H9 (cell line): ENCODE measurements at regions not wholly inside any gene's neighbourhood (a gene's known extent, or its start where the extent isn't known, plus 50 kb on each side); places are given as distances from the start of the nearest gene placed in this dataset.

Source experiments
- DNase-seq: peaks from one replicate; pipeline ENCODE4 v3.0.0-alpha.2; 2017
- H2AFZ ChIP-seq: one replicate; pipeline ENCODE4 v1.6.1; 2013; ENCODE audit warnings: mild to moderate bottlenecking, low read length, control low read depth, moderate library complexity
- H2AK5ac ChIP-seq: 2 replicates; pipeline ENCODE4 v1.6.1; 2013; ENCODE audit warnings: low read length, control low read depth, mixed read lengths; ENCODE audit not compliant: insufficient read length
- H2BK120ac ChIP-seq: one replicate; pipeline ENCODE4 v1.6.1; 2013; ENCODE audit warnings: low read depth, mild to moderate bottlenecking, low read length, control low read depth, inconsistent platforms; ENCODE audit not compliant: poor library complexity, severe bottlenecking
- H2BK12ac ChIP-seq: 2 replicates; pipeline ENCODE4 v1.6.1; 2013; ENCODE audit warnings: low read length, control low read depth, mixed read lengths, low read depth; ENCODE audit not compliant: insufficient read length
- H2BK15ac ChIP-seq: 2 replicates; pipeline ENCODE4 v1.6.1; 2013; ENCODE audit warnings: low read depth, low read length, control low read depth
- H2BK20ac ChIP-seq: one replicate; pipeline ENCODE4 v1.6.1; 2013; ENCODE audit warnings: low read depth, mild to moderate bottlenecking, low read length, control low read depth, inconsistent platforms; ENCODE audit not compliant: poor library complexity, severe bottlenecking
- H2BK5ac ChIP-seq: 2 replicates; pipeline ENCODE4 v1.6.1; 2013; ENCODE audit warnings: low read length, control low read depth, mixed read lengths; ENCODE audit not compliant: insufficient read length
- H3K14ac ChIP-seq: 2 replicates; pipeline ENCODE4 v1.6.1; 2013; ENCODE audit warnings: low read length, control low read depth; ENCODE audit not compliant: insufficient read depth
- H3K18ac ChIP-seq: 2 replicates; pipeline ENCODE4 v1.6.1; 2013; ENCODE audit warnings: low read depth, mild to moderate bottlenecking, mixed read lengths, low read length, control low read depth; ENCODE audit not compliant: insufficient read length
- H3K23ac ChIP-seq: 2 replicates; pipeline ENCODE4 v1.6.1; 2013; ENCODE audit warnings: low read length, control low read depth, mixed read lengths, low read depth; ENCODE audit not compliant: insufficient read length
- H3K23me2 ChIP-seq: 2 replicates; pipeline ENCODE4 v1.6.1; 2013; ENCODE audit warnings: low read depth, mild to moderate bottlenecking, mixed read lengths, low read length, control low read depth; ENCODE audit not compliant: insufficient read length, poor library complexity, severe bottlenecking
- H3K27ac ChIP-seq: 2 replicates; pipeline ENCODE4 v1.5.1; 2013; ENCODE audit warnings: low read length, control low read depth, mixed read lengths, low read depth; ENCODE audit not compliant: insufficient read length
- H3K27me3 ChIP-seq: 2 replicates; pipeline ENCODE4 v1.6.1; 2013; ENCODE audit warnings: low read length, control low read depth, inconsistent platforms; ENCODE audit not compliant: insufficient read depth
- H3K4ac ChIP-seq: 2 replicates; pipeline ENCODE4 v1.6.1; 2013; ENCODE audit warnings: low read depth, mild to moderate bottlenecking, control low read depth, inconsistent platforms, low read length, moderate library complexity
- H3K4me1 ChIP-seq: 2 replicates; pipeline ENCODE4 v1.6.1; 2013; ENCODE audit warnings: low read length, control low read depth, inconsistent platforms; ENCODE audit not compliant: insufficient read depth
- H3K4me2 ChIP-seq: 2 replicates; pipeline ENCODE4 v1.6.1; 2013; ENCODE audit warnings: low read length, control low read depth, mixed read lengths; ENCODE audit not compliant: insufficient read length, insufficient read depth
- H3K56ac ChIP-seq: 2 replicates; pipeline ENCODE4 v1.6.1; 2013; ENCODE audit warnings: low read depth, mild to moderate bottlenecking, mixed read lengths, low read length, control low read depth; ENCODE audit not compliant: insufficient read length
- H3K79me1 ChIP-seq: 2 replicates; pipeline ENCODE4 v1.6.1; 2013; ENCODE audit warnings: low read depth, mild to moderate bottlenecking, moderate library complexity, low read length, control low read depth, inconsistent platforms; ENCODE audit not compliant: insufficient read depth, poor library complexity, severe bottlenecking
- H3K79me2 ChIP-seq: 2 replicates; pipeline ENCODE4 v1.6.1; 2013; ENCODE audit warnings: low read length, control low read depth, inconsistent platforms; ENCODE audit not compliant: insufficient read depth
- H3K9ac ChIP-seq: 2 replicates; pipeline ENCODE4 v1.6.1; 2013; ENCODE audit warnings: low read length, control low read depth, mixed read lengths; ENCODE audit not compliant: insufficient read length; ENCODE audit errors: extremely low read depth
- H3K9me3 ChIP-seq: one replicate; pipeline ENCODE4 v1.6.1; 2013; ENCODE audit warnings: low read depth, low read length, inconsistent platforms; ENCODE audit not compliant: control insufficient read depth
- H3T11ph ChIP-seq: one replicate; pipeline ENCODE4 v1.6.1; 2013; ENCODE audit warnings: mild to moderate bottlenecking, low read length, control low read depth, inconsistent platforms
- H4K20me1 ChIP-seq: one replicate; pipeline ENCODE4 v1.6.1; 2013; ENCODE audit not compliant: control insufficient read depth, insufficient read length, insufficient read depth
- H4K5ac ChIP-seq: 2 replicates; pipeline ENCODE4 v1.6.1; 2013; ENCODE audit warnings: low read depth, mild to moderate bottlenecking, mixed read lengths, low read length, control low read depth; ENCODE audit not compliant: insufficient read length
- H4K8ac ChIP-seq: replicated peaks from 2 replicates; pipeline ENCODE4 v1.6.1; 2013; ENCODE audit warnings: low read length, control low read depth, mixed read lengths, low read depth; ENCODE audit not compliant: insufficient read length
- H4K91ac ChIP-seq: 2 replicates; pipeline ENCODE4 v1.6.1; 2013; ENCODE audit warnings: low read depth, mild to moderate bottlenecking, moderate library complexity, mixed read lengths, low read length, control low read depth; ENCODE audit not compliant: insufficient read length
- H3K27ac Mint-ChIP-seq, 3 experiments: 2 replicates in 2 of 3; 3 replicates in 1 of 3; pipeline ENCODE4 v1.8.0; 2020 to 2021; ENCODE audit warnings: mixed read lengths in 3 of 3, mild to moderate bottlenecking in 1 of 3, moderate library complexity in 1 of 3
- H3K27me3 Mint-ChIP-seq: 2 replicates; pipeline ENCODE4 v1.8.0; 2021; ENCODE audit warnings: low read depth, mild to moderate bottlenecking, moderate library complexity, mixed read lengths
- H3K36me3 Mint-ChIP-seq, 3 experiments: 2 replicates in 2 of 3; 3 replicates in 1 of 3; pipeline ENCODE4 v1.8.0; 2020 to 2021; ENCODE audit warnings: low read depth in 3 of 3, mixed read lengths in 3 of 3; ENCODE audit not compliant: insufficient read depth in 1 of 3
- H3K4me1 Mint-ChIP-seq, 2 experiments: 2 replicates each; pipeline ENCODE4 v1.8.0; 2020; ENCODE audit warnings: mixed read lengths in 2 of 2
- H3K4me3 Mint-ChIP-seq, 2 experiments: 2 replicates in 1 of 2; 3 replicates in 1 of 2; pipeline ENCODE4 v1.8.0; 2020 to 2021; ENCODE audit warnings: mild to moderate bottlenecking in 2 of 2, mixed read lengths in 2 of 2, moderate library complexity in 1 of 2
- H3K9me3 Mint-ChIP-seq, 2 experiments: 2 replicates in 1 of 2; 3 replicates in 1 of 2; pipeline ENCODE4 v1.8.0; 2020; ENCODE audit warnings: mild to moderate bottlenecking in 2 of 2, mixed read lengths in 2 of 2, moderate library complexity in 1 of 2
- TF ChIP-seq, protein P1 (sequence below): fragments of 200-600 bp; sonication (generic); conservative IDR thresholded peaks from 3 replicates; pipeline ENCODE4 v1.8.0; 2021; ENCODE audit warnings: antibody characterized with exemption, mild to moderate bottlenecking

DNA sequence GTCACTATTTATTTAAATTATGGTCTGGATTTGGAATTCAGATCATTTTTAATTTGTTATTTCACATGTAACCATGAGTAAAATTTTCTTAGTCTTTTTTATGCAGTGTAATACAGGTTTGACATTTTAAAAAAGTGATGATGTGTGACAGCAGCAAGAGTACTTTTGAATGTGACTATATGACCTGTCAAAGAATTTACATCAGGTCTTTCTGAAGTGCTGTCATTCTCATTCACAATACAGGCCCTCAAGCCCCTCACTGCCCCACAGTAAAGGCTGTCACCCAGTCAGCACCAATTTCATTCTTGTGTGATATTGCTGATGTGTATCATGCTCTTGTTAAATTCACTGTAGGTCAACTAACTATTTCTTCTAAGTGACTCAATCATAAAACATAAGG lies 364.2 kb downstream of the NUP35 start:
- Histone ChIP-seq H3K79me1 (no peaks in the 10 kb centered on the region), H3K23me2 (no peaks in the 10 kb centered on the region), H3K79me2 (no peaks in the 10 kb centered on the region), H3T11ph (no peak overlapping the region), H2BK20ac (no peak overlapping the region), H3K56ac (no peak overlapping the region), H3K9me3 (no peaks in the 10 kb centered on the region), H3K18ac (no peak overlapping the region), H2BK15ac (no peak overlapping the region), H3K4ac (no peak overlapping the region), H2AFZ (no peak overlapping the region), H3K4me1 (no peaks in the 10 kb centered on the region), H3K27me3 (no peaks in the 10 kb centered on the region), H3K9ac (no peak overlapping the region), H3K4me2 (no peak overlapping the region), H3K23ac (no peak overlapping the region), H4K20me1 (no peaks in the 10 kb centered on the region), H2BK5ac (no peak overlapping the region), H2BK120ac (no peak overlapping the region), H4K8ac (no peak overlapping the region), H2BK12ac (no peak overlapping the region), H4K5ac (no peak overlapping the region), H3K14ac (no peak overlapping the region), H4K91ac (no peak overlapping the region), H3K27ac (no peak overlapping the region), H2AK5ac (no peak overlapping the region)
- no peaks in the 10 kb centered on the region for H3K27me3 Mint-ChIP-seq
- no peak overlapping the region for H3K4me3 Mint-ChIP-seq
- peaks cover 4 to 11% of the 10 kb centered on the region in 2 experiments; a peak in 3 of 4 replicates for H3K4me1 Mint-ChIP-seq
- DNase-seq: no peak
- TF ChIP-seq, protein P1, sequence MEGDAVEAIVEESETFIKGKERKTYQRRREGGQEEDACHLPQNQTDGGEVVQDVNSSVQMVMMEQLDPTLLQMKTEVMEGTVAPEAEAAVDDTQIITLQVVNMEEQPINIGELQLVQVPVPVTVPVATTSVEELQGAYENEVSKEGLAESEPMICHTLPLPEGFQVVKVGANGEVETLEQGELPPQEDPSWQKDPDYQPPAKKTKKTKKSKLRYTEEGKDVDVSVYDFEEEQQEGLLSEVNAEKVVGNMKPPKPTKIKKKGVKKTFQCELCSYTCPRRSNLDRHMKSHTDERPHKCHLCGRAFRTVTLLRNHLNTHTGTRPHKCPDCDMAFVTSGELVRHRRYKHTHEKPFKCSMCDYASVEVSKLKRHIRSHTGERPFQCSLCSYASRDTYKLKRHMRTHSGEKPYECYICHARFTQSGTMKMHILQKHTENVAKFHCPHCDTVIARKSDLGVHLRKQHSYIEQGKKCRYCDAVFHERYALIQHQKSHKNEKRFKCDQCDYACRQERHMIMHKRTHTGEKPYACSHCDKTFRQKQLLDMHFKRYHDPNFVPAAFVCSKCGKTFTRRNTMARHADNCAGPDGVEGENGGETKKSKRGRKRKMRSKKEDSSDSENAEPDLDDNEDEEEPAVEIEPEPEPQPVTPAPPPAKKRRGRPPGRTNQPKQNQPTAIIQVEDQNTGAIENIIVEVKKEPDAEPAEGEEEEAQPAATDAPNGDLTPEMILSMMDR: no peak
- no peaks in the 10 kb centered on the region for H3K36me3 Mint-ChIP-seq
- no peaks in the 10 kb centered on the region; a peak in 1 of 5 replicates for H3K9me3 Mint-ChIP-seq
- H3K27ac Mint-ChIP-seq: no peak overlapping the region
